Adipocyte (in vitro differentiated cells): ENCODE measurements at regions not wholly inside any gene's neighbourhood (a gene's known extent, or its start where the extent isn't known, plus 50 kb on each side); places are given as distances from the start of the nearest gene placed in this dataset.

ENCODE experiments used
- DNase-seq: peaks from one replicate; pipeline ENCODE4 v3.0.0-alpha.2; 2015; ENCODE audit warnings: low read depth
- H3K27me3 ChIP-seq: replicated peaks from 2 replicates; pipeline ENCODE4 v1.7.0; 2013; ENCODE audit warnings: mild to moderate bottlenecking, low read length, moderate library complexity; ENCODE audit not compliant: control insufficient read depth, insufficient read depth
- H3K36me3 ChIP-seq: 2 replicates; pipeline ENCODE4 v1.7.0; 2013; ENCODE audit warnings: low read length, mild to moderate bottlenecking, moderate library complexity; ENCODE audit not compliant: control insufficient read depth, insufficient read depth, severe bottlenecking
- H3K4me1 ChIP-seq: 2 replicates; pipeline ENCODE4 v1.7.0; 2013; ENCODE audit warnings: mild to moderate bottlenecking, low read length, moderate library complexity; ENCODE audit not compliant: control insufficient read depth, insufficient read depth
- H3K4me3 ChIP-seq: 2 replicates; pipeline ENCODE4 v1.7.0; 2013; ENCODE audit warnings: mild to moderate bottlenecking, low read length, moderate library complexity
- H3K9ac ChIP-seq: 2 replicates; pipeline ENCODE4 v1.7.0; 2013; ENCODE audit warnings: mild to moderate bottlenecking, low read length, moderate library complexity
- H3K9me3 ChIP-seq: 2 replicates; pipeline ENCODE4 v1.7.0; 2013; ENCODE audit warnings: mild to moderate bottlenecking, low read length, moderate library complexity; ENCODE audit not compliant: control insufficient read depth

DNA sequence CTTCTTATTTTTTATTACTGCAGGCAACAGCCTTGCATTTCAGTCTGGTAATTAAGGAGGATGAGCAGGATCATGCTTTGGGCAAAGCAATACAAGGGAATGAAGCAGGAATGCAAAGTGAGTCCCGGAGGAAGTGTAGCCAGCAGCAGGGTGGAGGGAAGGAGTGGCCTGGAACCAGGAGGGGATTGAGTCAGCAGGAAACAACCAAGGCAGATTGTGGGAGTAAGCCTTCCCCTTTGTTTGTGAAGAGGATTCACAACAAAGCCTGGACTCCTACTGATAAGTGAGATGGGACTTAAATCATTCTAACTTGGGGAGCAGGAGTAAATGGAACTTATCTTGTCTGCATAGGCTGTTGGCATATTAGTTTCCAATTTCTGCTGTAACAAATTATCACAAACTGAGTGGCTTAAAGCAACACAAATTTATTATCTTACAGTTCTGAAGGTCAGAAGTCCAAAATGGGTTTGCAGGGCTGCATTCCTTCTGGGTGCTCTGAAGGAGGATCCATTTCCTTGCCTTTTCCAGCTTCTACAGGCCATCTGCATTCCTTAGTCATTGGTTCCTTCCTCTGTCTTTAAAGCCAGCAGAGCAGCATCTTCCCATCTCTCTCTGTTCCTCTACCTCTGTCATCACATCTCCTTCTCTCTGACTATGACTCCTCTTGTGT lies 93.2 kb upstream of the AP1S2 start:
- H3K4me1 ChIP-seq, result peaks cover 10% of the 10 kb centered on the region
- H3K4me3 ChIP-seq, result peak overlapping the region; percentile 43
- no peak overlapping the region for H3K9ac ChIP-seq
- peak; percentile 43 for DNase-seq
- H3K9me3 ChIP-seq, result no peaks in the 10 kb centered on the region
- H3K36me3 ChIP-seq, result no peaks in the 10 kb centered on the region
- no peaks in the 10 kb centered on the region for H3K27me3 ChIP-seq

GRCh38 chrX:15946783-15947580 lies 92.4 kb upstream of the AP1S2 start:
- H3K4me1 ChIP-seq, result peaks cover 10% of the 10 kb centered on the region
- H3K9me3 ChIP-seq, result no peaks in the 10 kb centered on the region
- H3K9ac ChIP-seq, result no peak overlapping the region
- H3K4me3 ChIP-seq, result peak overlapping the region; percentile 43
- no peaks in the 10 kb centered on the region for H3K36me3 ChIP-seq
- peak; percentile 80 for DNase-seq
- H3K27me3 ChIP-seq, result no peaks in the 10 kb centered on the region

DNA sequence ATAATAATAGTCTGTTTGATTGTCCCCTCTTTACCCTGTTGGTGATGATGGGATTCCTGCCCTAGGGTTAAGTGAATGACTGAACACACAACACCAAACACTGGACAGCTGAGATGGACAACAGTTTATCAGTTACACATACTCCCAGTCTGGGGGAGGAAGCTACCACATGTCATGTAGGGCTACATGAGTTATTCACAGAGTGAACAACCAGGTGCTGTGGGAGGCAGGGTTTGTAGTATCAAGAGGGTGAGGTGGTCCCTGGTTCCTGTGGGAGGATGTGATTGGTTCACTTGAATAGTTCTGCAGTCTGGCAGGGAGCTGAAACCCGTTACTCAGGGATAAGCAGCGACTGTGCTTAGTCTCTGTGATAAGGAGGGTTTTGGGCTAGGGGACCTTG lies 88.8 kb upstream of the AP1S2 start:
- no peaks in the 10 kb centered on the region for H3K9me3 ChIP-seq
- peaks cover 10% of the 10 kb centered on the region for H3K4me1 ChIP-seq
- no peak overlapping the region for H3K9ac ChIP-seq
- DNase-seq, result no peak
- H3K36me3 ChIP-seq, result no peaks in the 10 kb centered on the region
- H3K4me3 ChIP-seq, result no peak overlapping the region
- no peaks in the 10 kb centered on the region for H3K27me3 ChIP-seq

GRCh38 chrX:15942307-15942706 lies 87.7 kb upstream of the AP1S2 start:
- peaks cover 2% of the 10 kb centered on the region for H3K4me1 ChIP-seq
- no peak overlapping the region for H3K4me3 ChIP-seq
- DNase-seq, result no peak
- no peaks in the 10 kb centered on the region for H3K9me3 ChIP-seq
- H3K27me3 ChIP-seq, result peaks cover 3% of the 10 kb centered on the region
- no peak overlapping the region for H3K9ac ChIP-seq
- H3K36me3 ChIP-seq, result no peaks in the 10 kb centered on the region

- Histone ChIP-seq H3K9me3 (no peaks in the 10 kb centered on the region), H3K27me3 (peaks cover 6% of the 10 kb centered on the region), H3K36me3 (no peaks in the 10 kb centered on the region), H3K4me1 (no peaks in the 10 kb centered on the region), H3K4me3 (no peak overlapping the region), H3K9ac (no peak overlapping the region)
- DNase-seq, result no peak
Observed at GRCh38 chrX:15939737-15940136, 85.1 kb upstream of the AP1S2 start.

- no peaks in the 10 kb centered on the region for H3K4me1 ChIP-seq
- H3K9ac ChIP-seq, result no peak overlapping the region
- H3K27me3 ChIP-seq, result peaks cover 12% of the 10 kb centered on the region
- no peaks in the 10 kb centered on the region for H3K36me3 ChIP-seq
- DNase-seq, result no peak
- no peak overlapping the region for H3K4me3 ChIP-seq
- H3K9me3 ChIP-seq, result no peaks in the 10 kb centered on the region
Observed at GRCh38 chrX:15938072-15938471, 83.5 kb upstream of the AP1S2 start.

DNA sequence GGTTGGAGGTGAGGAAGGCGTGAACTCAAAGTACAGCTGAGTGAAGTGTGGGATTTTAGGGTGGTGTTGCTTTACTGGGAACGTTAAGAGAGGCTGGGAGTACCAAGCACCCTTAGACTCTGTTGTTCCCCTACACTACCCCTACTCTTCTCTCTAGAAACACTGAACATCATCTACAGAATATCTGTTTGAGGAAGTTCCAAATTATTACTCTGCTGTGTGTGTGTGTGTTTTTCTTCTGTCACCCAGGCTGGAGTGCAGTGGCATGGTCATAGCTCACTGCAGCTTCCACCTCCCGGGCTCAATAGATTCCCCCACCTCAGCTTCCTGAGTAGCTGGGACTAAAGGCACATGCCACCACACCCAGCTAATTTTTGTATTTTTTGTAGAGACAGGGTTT lies 76.7 kb upstream of the AP1S2 start:
- no peak overlapping the region for H3K4me3 ChIP-seq
- no peak overlapping the region for H3K9ac ChIP-seq
- H3K9me3 ChIP-seq, result no peaks in the 10 kb centered on the region
- no peak for DNase-seq
- peaks cover 30% of the 10 kb centered on the region for H3K27me3 ChIP-seq
- no peaks in the 10 kb centered on the region for H3K4me1 ChIP-seq
- no peaks in the 10 kb centered on the region for H3K36me3 ChIP-seq

GRCh38 chrX:15930585-15930984 lies 76.0 kb upstream of the AP1S2 start:
- H3K4me3 ChIP-seq, result no peak overlapping the region
- peaks cover 31% of the 10 kb centered on the region for H3K27me3 ChIP-seq
- H3K36me3 ChIP-seq, result no peaks in the 10 kb centered on the region
- no peaks in the 10 kb centered on the region for H3K9me3 ChIP-seq
- H3K4me1 ChIP-seq, result no peaks in the 10 kb centered on the region
- peak; percentile 51 for DNase-seq
- H3K9ac ChIP-seq, result no peak overlapping the region

- no peak for DNase-seq
- Histone ChIP-seq H3K4me3 (no peak overlapping the region), H3K4me1 (no peaks in the 10 kb centered on the region), H3K36me3 (no peaks in the 10 kb centered on the region), H3K9me3 (no peaks in the 10 kb centered on the region), H3K27me3 (peaks cover 34% of the 10 kb centered on the region), H3K9ac (no peak overlapping the region)
Observed at GRCh38 chrX:15929194-15929593, 74.6 kb upstream of the AP1S2 start.

GRCh38 chrX:15926622-15927021 lies 72.0 kb upstream of the AP1S2 start:
- Histone ChIP-seq H3K27me3 (peaks cover 24% of the 10 kb centered on the region), H3K4me1 (no peaks in the 10 kb centered on the region), H3K9me3 (no peaks in the 10 kb centered on the region), H3K36me3 (no peaks in the 10 kb centered on the region), H3K9ac (no peak overlapping the region), H3K4me3 (no peak overlapping the region)
- no peak for DNase-seq

DNA sequence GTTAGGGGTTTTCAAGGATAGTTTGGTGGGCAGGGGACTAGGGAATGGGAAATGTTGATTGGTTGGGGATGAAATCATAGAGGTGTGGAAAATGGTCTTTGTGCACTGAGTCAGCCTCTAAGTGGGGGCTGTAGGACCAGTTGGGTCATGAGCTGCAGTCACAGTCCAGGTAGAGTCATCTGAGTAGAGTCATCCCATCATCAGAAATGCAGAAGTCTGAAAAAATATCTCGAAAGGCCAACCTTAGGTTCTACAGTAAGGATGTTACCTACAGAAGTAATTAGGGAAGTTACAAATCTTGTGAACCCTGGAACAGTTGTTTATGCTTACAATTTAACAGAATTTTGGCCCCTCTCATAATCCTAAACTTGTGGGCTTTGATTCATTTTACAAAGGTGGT lies 63.4 kb upstream of the AP1S2 start:
- no peaks in the 10 kb centered on the region for H3K4me1 ChIP-seq
- DNase-seq, result no peak
- H3K4me3 ChIP-seq, result no peak overlapping the region
- no peak overlapping the region for H3K9ac ChIP-seq
- H3K9me3 ChIP-seq, result peaks cover 15% of the 10 kb centered on the region
- peaks cover 11% of the 10 kb centered on the region for H3K27me3 ChIP-seq
- no peaks in the 10 kb centered on the region for H3K36me3 ChIP-seq
